GM18907 (cell line): ENCODE measurements at regions not wholly inside any gene's neighbourhood (a gene's known extent, or its start where the extent isn't known, plus 50 kb on each side); places are given as distances from the start of the nearest gene placed in this dataset.
A peak's percentile ranks its signal among the peaks of the same experiment; 100 is the strongest.

Experiments used
- ATAC-seq: cut with Tn5 transposase; IDR thresholded peaks from one replicate; pipeline ENCODE4 v1.9.1; 2021; ENCODE audit warnings: mild to moderate bottlenecking, moderate library complexity; ENCODE audit not compliant: unreplicated experiment

GRCh38 chr18:60319129-60319528 is 53.4 kb downstream of the MC4R start:
- no peak for ATAC-seq

DNA sequence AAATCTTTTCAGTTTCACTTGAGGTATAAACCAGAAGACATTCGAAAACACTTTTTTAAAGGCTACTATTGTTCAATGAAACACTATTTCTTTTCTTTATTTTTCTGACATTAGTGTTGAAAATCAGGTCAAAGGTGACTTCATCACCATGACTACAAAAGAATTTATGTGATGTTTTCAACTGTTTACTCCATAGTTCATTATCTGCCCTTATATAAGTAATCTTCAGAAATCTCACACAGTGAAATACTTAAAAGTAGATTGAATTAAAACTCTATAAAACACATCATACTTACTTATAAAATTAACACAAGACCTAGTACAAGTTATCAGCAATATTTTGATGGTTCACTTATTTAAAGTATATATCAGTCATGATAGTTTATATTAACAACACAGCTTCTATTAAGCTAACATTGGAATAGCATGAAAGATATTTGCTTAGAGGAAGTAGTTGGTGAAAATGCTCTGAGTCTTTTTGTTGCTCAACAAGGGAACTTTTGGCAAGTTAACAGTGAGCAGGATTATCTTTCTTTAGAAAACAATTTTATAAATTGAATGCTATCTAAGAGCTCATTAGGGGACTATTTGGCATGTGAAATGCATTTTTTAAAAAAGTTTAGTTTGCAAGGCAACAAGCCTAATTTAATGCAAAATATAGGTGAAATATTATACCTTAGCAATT is 60.8 kb downstream of the MC4R start:
- no peak for ATAC-seq

GRCh38 chr18:60295674-60296073 is 76.9 kb downstream of the MC4R start:
- ATAC-seq = no peak

GRCh38 chr18:60292186-60292585 is 80.4 kb downstream of the MC4R start:
- no peak for ATAC-seq

DNA sequence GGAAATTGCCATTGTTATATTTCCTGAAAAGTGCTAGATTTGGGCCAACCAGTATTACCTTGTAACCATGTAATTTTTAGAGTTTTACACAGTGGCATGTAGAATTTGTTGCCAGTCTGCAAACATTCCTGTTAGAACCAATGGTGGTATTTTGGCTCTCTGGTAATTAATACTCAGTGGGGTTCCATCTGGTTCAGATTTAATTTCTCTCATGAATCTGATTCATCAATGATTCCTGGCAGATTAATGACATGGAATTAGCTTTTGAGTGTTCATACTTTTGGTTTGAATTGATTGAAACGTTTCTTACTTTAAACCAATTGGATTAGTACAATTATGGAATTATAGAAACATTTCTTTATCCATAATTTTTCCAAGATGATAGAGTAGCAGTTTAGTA is 93.2 kb downstream of the MC4R start:
- ATAC-seq = no peak

GRCh38 chr18:60277855-60278480 is 94.6 kb downstream of the MC4R start:
- ATAC-seq = no peak

- no peak for ATAC-seq
Observed at GRCh38 chr18:60267391-60268058, 105.0 kb downstream of the MC4R start.

GRCh38 chr18:60266558-60266957 is 106.0 kb downstream of the MC4R start:
- ATAC-seq = no peak

DNA sequence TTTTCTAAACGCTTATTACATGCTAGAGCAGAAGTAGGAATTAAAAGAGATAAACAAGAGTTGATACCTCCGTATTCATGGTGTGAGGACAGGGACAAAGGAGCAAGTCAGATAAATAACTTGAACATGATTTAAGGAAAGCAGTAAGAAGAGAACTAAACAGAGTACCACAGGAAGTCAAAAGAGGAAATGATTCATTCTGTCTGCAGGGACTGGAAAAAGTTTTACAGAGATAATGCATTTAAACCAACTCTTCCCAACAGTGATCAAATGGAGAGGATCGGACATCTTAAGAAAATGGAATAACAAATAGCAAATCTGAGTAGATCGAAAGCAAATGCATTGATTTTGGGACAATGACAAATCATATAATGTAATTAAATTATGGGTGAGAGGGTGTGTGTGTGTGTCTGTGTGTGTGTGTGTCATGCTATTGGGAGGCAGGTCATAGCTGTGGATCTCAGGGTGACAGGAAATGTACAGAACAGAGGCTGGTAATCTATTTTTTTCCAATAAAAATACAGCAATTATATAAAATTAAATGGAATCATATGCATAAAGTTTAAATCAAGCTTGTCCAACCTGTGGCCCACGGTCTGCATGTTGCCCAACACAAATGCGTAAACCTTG is 113.4 kb downstream of the MC4R start:
- ATAC-seq = peak; percentile 92

- no peak for ATAC-seq
Observed at GRCh38 chr18:60249388-60249787, 123.2 kb downstream of the MC4R start.

DNA sequence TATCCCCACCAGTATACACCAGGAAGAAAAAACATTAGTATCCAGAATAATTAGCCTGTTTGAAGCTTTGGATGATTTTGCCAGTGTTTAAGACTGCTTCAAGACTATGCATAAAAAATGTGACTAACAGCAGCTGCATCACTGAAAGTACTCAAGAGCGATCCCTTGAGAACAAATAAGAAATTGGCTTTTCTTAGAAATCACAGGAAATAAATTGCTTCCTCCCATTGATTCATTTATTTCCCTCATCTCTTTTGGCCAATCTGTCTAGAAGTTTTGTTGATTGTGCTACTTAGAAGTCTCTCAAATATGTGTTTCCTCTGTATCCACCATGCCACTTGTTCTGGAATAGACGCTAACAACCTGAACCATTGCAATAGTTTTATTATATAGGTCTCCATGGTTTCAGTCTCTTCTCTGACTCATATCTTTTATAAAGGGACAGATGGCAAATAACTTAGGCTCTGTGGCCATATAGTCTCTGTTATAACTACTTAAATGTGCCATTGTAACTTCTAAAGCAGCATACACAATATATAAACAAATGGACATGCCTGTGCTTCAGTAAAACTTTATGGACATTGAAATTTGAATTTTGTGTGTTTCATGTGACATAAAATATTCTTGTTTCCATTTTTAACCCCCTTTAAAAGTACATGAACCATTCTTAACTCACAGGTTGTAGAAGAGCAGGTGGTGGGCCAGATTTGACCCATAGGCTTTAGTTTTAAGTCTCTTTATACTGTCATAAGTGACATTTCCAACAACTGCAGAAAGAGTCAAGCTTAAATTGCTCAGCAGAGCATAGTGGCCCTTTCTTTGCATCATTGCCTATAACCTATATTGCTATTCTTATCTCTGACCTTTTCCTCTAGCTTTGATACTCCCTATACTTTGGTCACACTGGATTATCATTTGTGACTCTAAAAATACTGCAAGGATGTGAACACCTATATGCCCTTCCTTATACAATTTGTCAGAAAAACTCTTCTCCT is 123.9 kb downstream of the MC4R start:
- ATAC-seq = no peak

- peak; percentile 92 for ATAC-seq
Observed at GRCh38 chr18:60247103-60247502, 125.5 kb downstream of the MC4R start.

DNA sequence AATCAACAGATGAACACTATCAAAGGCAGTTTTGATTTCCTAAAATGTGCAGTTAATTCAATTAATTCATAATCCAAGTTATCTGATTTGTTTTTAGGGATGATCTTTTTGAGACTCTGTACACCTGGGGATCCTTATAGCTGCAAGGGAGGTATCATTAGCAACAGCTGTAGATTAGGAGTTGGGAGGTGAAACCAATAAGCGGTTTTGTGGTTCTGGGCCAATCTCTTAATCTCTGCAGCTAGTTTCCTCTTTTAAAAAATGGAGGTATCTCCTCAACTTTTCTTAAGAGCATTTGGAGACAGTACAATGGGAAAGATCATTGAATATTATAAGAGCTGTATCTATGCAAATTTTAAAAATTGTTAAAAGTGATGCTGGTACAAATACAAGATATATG is 126.0 kb downstream of the MC4R start:
- ATAC-seq = peak; percentile 88

DNA sequence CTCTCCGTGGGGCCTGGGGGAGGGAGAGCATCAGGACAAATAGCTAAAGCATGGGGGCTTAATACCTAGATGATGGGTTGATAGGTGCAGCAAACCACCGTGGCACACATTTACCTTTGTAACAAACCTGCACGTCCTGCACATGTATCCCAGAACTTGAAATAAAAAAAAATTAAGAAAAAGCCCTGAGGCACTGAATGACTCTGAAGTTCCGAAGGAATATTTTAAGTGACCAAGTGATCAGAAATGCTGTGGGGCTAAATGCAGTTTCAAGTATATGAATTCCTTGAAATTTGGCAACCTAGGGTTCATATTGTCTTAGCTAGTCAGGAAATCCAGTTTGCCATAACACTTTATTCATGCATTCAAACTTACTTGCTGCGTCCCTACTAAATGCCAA is 127.5 kb downstream of the MC4R start:
- no peak for ATAC-seq

GRCh38 chr18:60239024-60239710 is 133.4 kb downstream of the MC4R start:
- ATAC-seq = peak; percentile 97

DNA sequence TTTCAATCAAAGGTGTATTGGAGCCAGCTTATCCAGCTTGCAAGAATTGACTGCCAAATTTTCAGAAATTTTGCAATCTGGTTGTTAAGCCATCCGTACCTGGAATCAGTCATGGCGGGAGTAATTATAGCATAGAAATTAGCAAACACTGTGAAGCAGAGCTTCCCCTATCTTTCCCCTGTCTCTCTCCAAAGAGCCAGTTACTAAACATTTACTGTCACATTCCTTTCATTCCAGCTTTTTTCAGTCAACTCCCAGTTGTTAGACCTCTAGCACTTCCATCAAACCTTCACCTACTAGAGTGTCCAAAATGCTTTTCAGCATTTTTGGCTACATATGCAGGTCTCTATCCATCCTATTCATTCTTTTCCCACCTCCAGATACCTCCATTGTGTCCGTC is 137.4 kb downstream of the MC4R start:
- no peak for ATAC-seq

DNA sequence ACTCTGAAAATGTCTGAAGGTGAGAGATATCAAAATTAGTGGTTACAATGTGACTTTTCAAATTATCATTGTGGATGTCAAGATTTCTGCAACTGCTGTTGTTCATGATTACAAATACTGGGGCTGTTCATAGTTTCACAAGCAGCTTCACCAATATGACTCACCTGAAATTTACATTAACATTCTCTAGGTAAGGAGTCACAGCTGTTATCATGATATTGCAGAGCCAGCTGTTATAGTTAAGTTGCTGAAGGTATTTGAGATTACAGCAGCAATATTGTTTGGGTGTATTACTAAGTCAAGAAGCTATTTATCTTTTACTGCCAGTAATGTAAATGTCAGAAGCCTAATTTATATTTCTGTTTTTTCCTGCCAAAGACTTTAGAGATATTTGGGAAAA is 140.0 kb downstream of the MC4R start:
- peak; percentile 64 for ATAC-seq

GRCh38 chr18:60228609-60229595 is 143.7 kb downstream of the MC4R start:
- ATAC-seq = no peak

- no peak for ATAC-seq
Observed at GRCh38 chr18:60215432-60215831, 157.1 kb downstream of the MC4R start.
